Suprapubic skin (tissue), 4 donors: ENCODE measurements at regions not wholly inside any gene's neighbourhood (a gene's known extent, or its start where the extent isn't known, plus 50 kb on each side); places are given as distances from the start of the nearest gene placed in this dataset.

ENCODE experiments used
- CTCF ChIP-seq, 2 donors: fragments of 200-600 bp in 1 of 2; fragments of 450-650 bp in 1 of 2; sonication (generic) in 1 of 2; IDR thresholded peaks; one replicate each; pipeline ENCODE4 v1.5.1; 2016 to 2019; ENCODE audit warnings: antibody characterized with exemption in 2 of 2, mild to moderate bottlenecking in 1 of 2, moderate library complexity in 1 of 2
- POLR2A ChIP-seq, 2 donors: fragments of 450-650 bp; IDR thresholded peaks; one replicate each; pipeline ENCODE4 v1.6.1; 2017; ENCODE audit warnings: antibody characterized with exemption in 2 of 2, mild to moderate bottlenecking in 2 of 2, moderate library complexity in 2 of 2
- POLR2AphosphoS5 ChIP-seq, 3 donors: sonication (generic); formaldehyde crosslinking; IDR thresholded peaks; one replicate each; pipeline ENCODE4 v1.6.1; 2017; ENCODE audit warnings: antibody characterized with exemption in 3 of 3

- no peak for TF ChIP-seq CTCF (IDR thresholded peaks at IDR 0.05)
- TF ChIP-seq POLR2AphosphoS5 (IDR thresholded peaks at IDR 0.05): no peak
- TF ChIP-seq POLR2A (IDR thresholded peaks at IDR 0.05): no peak
Observed at GRCh38 chr18:55650363-55650870, 62.4 kb upstream of the TCF4 start.
